Activated CD4-positive, alpha-beta memory T cell treated with anti-CD3 and anti-CD28 coated beads, Interleukin-2, amount 10 ng/mL, durations not matched to agents 7 days and 5 days (primary cell): ENCODE measurements at regions not wholly inside any gene's neighbourhood (a gene's known extent, or its start where the extent isn't known, plus 50 kb on each side); places are given as distances from the start of the nearest gene placed in this dataset.
A peak's percentile ranks its signal among the peaks of the same experiment; 100 is the strongest.

Experiments used
- CTCF ChIA-PET: fragments of 350-600 bp; sonication (Branson Sonifier 250); formaldehyde crosslinking; loops from one replicate; lab custom pipeline; 2021; ENCODE audit warnings: antibody characterized with exemption, inconsistent platforms; lab: Charles Lee
- POLR2A ChIA-PET: fragments of 350-600 bp; sonication (Branson Sonifier 250); formaldehyde crosslinking; loops from one replicate; lab custom pipeline; 2021; ENCODE audit warnings: antibody characterized with exemption; lab: Charles Lee
- DNase-seq: peaks from one replicate; pipeline ENCODE4 v3.0.0-alpha.2; 2020
- H3K27ac Mint-ChIP-seq: one replicate; pipeline ENCODE4 v1.8.0; 2021; ENCODE audit warnings: mild to moderate bottlenecking, mixed read lengths
- H3K27me3 Mint-ChIP-seq: one replicate; pipeline ENCODE4 v1.8.0; 2021; ENCODE audit warnings: mixed read lengths
- H3K36me3 Mint-ChIP-seq: one replicate; pipeline ENCODE4 v1.8.0; 2021; ENCODE audit warnings: low read depth, mixed read lengths
- H3K4me1 Mint-ChIP-seq: one replicate; pipeline ENCODE4 v1.8.0; 2021; ENCODE audit warnings: mixed read lengths
- H3K4me3 Mint-ChIP-seq: one replicate; pipeline ENCODE4 v1.8.0; 2021; ENCODE audit warnings: mild to moderate bottlenecking, mixed read lengths
- H3K9me3 Mint-ChIP-seq: one replicate; pipeline ENCODE4 v1.8.0; 2021; ENCODE audit warnings: mixed read lengths

- POLR2A ChIA-PET: interaction anchor here (0.8 to 9.5 kb wide), 15 partner anchors 10 to 78 kb away, joined by 3 to 78 read pairs (median 6); no protein-coding TSS in a partner anchor
- DNase-seq: no peak
- peaks cover 81% of the 10 kb centered on the region for H3K4me1 Mint-ChIP-seq
- CTCF ChIA-PET: interaction anchor here (0.7 to 3.9 kb wide), 9 partner anchors 10 to 79 kb away, joined by 3 to 30 read pairs (median 4); no protein-coding TSS in a partner anchor
- no peaks in the 10 kb centered on the region for H3K27me3 Mint-ChIP-seq
- no peak overlapping the region for H3K4me3 Mint-ChIP-seq
- peak overlapping the region; percentile 69 for H3K27ac Mint-ChIP-seq
- H3K9me3 Mint-ChIP-seq: no peaks in the 10 kb centered on the region
- H3K36me3 Mint-ChIP-seq: peaks cover 58% of the 10 kb centered on the region
These were observed 269.7 kb downstream of the SEC14L1 start for GRCh38 chr17:77410470-77410869.

DNA sequence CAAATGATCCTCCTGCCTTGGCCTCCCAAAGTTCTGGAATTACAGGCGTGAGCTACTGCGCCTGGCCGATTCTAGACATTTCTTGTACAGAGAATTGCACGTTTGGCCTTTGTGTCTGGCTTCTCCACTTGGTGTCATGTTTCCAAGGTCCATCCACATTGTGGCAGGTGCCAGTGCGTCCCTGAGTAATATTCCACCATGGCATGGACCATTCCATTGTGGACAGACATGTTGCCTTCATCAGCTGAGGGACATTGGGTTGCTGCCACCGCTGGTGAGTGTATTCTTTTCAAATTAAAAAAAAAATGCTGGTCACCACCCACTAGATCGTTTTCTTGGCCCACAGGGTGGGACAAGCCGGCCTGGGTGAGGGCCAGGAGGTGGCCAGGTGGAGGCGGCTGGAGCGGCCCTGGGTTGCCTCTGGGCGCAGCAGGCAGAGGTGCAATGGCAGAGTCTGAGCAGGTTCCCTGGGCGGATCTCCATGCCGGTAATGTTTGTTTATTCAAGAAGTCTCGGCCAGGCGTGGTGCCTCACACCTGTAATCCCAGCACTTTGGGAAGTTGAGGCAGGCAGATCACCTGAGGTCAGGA, 274.1 kb downstream of the SEC14L1 start:
- H3K4me1 Mint-ChIP-seq: peaks cover 66% of the 10 kb centered on the region
- ChIA-PET POLR2A (interaction anchor here (0.8 to 2.3 kb wide), 3 partner anchors 10 to 39 kb away, joined by 3 to 7 read pairs (median 4); no protein-coding TSS in a partner anchor), CTCF (interaction anchor here (0.7 to 1.5 kb wide), 4 partner anchors 13 to 324 kb away, joined by 4 to 5 read pairs (median 5); no protein-coding TSS in a partner anchor)
- H3K4me3 Mint-ChIP-seq: no peak overlapping the region
- H3K36me3 Mint-ChIP-seq: peaks cover 53% of the 10 kb centered on the region
- no peak overlapping the region for H3K27ac Mint-ChIP-seq
- DNase-seq: no peak
- no peaks in the 10 kb centered on the region for H3K9me3 Mint-ChIP-seq
- H3K27me3 Mint-ChIP-seq: no peaks in the 10 kb centered on the region

GRCh38 chr17:77416105-77416713, 275.4 kb downstream of the SEC14L1 start:
- Mint-ChIP-seq H3K27me3 (no peaks in the 10 kb centered on the region), H3K4me1 (peaks cover 66% of the 10 kb centered on the region), H3K4me3 (no peak overlapping the region), H3K36me3 (peaks cover 52% of the 10 kb centered on the region), H3K9me3 (no peaks in the 10 kb centered on the region), H3K27ac (no peak overlapping the region)
- ChIA-PET POLR2A (interaction anchor here (0.6 to 2.3 kb wide), 6 partner anchors 9 to 29 kb away, joined by 3 to 7 read pairs (median 4); no protein-coding TSS in a partner anchor), CTCF (interaction anchor here (0.8 to 1.5 kb wide), 3 partner anchors 14 to 34 kb away, joined by 3 to 6 read pairs (median 5); no protein-coding TSS in a partner anchor)
- no peak for DNase-seq

GRCh38 chr17:77417575-77417974, 276.8 kb downstream of the SEC14L1 start:
- H3K27ac Mint-ChIP-seq: no peak overlapping the region
- ChIA-PET POLR2A (no interaction called here), CTCF (no interaction called here)
- no peaks in the 10 kb centered on the region for H3K9me3 Mint-ChIP-seq
- H3K4me1 Mint-ChIP-seq: peaks cover 60% of the 10 kb centered on the region
- DNase-seq: no peak
- no peak overlapping the region for H3K4me3 Mint-ChIP-seq
- H3K27me3 Mint-ChIP-seq: no peaks in the 10 kb centered on the region
- H3K36me3 Mint-ChIP-seq: peaks cover 48% of the 10 kb centered on the region

GRCh38 chr17:77418609-77419008, 277.8 kb downstream of the SEC14L1 start:
- Mint-ChIP-seq H3K36me3 (peaks cover 38% of the 10 kb centered on the region), H3K9me3 (no peaks in the 10 kb centered on the region), H3K27me3 (no peaks in the 10 kb centered on the region), H3K4me3 (no peak overlapping the region), H3K4me1 (peaks cover 50% of the 10 kb centered on the region), H3K27ac (no peak overlapping the region)
- DNase-seq: no peak
- POLR2A ChIA-PET: interaction anchor here (0.7 to 4.1 kb wide), 4 partner anchors 9 to 56 kb away, joined by 3 to 22 read pairs (median 4); no protein-coding TSS in a partner anchor
- CTCF ChIA-PET: no interaction called here

DNA sequence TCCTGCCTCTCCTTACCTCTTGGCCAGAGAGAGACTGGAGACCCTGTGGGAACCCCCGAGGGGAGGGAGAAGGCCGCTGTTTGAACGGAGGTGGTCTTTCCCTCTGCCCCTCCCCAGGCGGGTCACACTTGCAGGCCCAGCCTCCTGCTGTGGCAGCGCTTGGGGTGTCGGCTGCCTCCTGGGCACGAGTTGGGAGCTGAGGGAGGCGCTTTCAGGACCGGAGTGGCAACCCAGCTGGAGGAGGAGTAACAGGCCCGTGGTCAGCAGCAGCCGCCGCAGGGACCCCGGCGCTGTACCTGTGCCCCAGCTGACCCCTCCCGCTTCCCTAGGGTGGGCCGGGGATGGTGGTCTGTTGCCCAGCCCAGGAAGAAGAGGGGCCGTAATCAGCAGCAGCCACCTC, 278.3 kb downstream of the SEC14L1 start:
- no peak overlapping the region for H3K27ac Mint-ChIP-seq
- no peak for DNase-seq
- ChIA-PET POLR2A (interaction anchor here (1.1 to 4.1 kb wide), 5 partner anchors 8 to 56 kb away, joined by 3 to 22 read pairs (median 5); no protein-coding TSS in a partner anchor), CTCF (no interaction called here)
- H3K9me3 Mint-ChIP-seq: no peaks in the 10 kb centered on the region
- H3K36me3 Mint-ChIP-seq: peaks cover 37% of the 10 kb centered on the region
- no peak overlapping the region for H3K4me3 Mint-ChIP-seq
- H3K4me1 Mint-ChIP-seq: peaks cover 52% of the 10 kb centered on the region
- H3K27me3 Mint-ChIP-seq: no peaks in the 10 kb centered on the region

DNA sequence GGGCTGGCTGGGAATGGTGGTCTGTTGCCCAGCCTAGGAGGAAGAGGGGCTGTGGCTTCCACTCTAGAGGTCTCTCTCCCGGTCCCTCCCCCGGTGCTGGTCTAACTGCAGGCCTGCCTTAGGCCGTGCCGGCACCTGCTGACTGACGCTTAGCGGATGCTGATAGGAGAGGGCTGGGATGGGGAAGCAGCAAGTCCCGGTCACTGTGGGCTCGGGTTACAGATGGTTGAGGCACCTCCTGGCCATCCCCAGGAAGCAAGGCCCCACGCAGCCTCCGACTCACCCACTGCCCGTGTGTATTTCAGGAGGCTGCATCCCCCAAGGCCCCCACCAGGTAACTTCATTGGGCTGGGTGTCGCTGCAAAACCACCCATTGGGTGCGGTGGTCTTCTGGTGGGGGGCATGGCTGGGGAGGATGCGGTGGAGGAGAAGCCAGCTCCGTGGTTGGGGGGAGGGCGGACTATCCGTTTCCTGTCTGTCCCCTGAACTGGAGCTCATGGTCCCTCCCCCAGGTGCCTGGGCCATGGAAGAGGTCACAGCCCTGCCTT, 278.9 kb downstream of the SEC14L1 start:
- no peak overlapping the region for H3K4me3 Mint-ChIP-seq
- no peak for DNase-seq
- H3K27ac Mint-ChIP-seq: no peak overlapping the region
- H3K4me1 Mint-ChIP-seq: peaks cover 52% of the 10 kb centered on the region
- H3K9me3 Mint-ChIP-seq: no peaks in the 10 kb centered on the region
- no peaks in the 10 kb centered on the region for H3K27me3 Mint-ChIP-seq
- ChIA-PET POLR2A (interaction anchor here (1.1 to 4.1 kb wide), 5 partner anchors 8 to 55 kb away, joined by 3 to 22 read pairs (median 5); no protein-coding TSS in a partner anchor), CTCF (interaction anchor here (2.7 to 3.8 kb wide), 2 partner anchors 10 to 19 kb away, joined by 13 to 18 read pairs; no protein-coding TSS in a partner anchor)
- H3K36me3 Mint-ChIP-seq: peaks cover 34% of the 10 kb centered on the region

DNA sequence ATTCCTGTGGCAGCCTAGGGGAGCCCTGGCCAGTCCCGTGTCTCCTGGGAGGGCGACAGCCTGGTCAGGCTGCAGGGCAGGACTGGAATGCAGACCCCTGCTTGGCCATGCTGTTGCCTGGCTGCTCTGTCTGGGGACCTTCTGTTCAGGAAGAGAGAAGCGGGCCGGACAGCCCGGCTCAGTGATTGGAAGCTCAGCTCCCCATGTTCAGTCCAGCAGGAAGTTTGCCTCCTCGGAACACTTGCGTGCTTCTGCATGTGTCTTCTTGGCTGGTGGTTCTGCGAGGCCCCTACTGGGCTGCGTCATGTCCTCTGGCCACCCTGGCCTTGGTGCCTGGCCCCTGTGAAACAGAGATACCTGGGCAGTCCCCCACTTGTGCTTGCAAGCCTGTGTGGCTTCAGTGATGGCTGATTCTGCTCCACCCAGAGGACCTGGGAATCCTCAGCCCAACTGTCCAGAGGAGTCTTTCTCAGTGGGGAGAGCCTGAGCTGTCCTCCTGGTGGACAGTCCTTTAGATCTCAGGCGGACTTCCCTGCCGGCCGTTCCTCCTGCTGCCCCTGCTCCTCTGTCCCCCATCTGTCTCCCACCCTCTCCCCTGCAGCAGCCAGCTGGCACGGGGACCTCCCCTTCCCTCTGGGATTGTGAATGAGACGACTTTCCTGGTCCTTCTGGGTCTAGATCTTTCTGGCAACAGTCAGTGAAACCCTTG, 279.5 kb downstream of the SEC14L1 start:
- no peak for DNase-seq
- ChIA-PET POLR2A (interaction anchor here (0.8 to 4.1 kb wide), 6 partner anchors 10 to 61 kb away, joined by 3 to 22 read pairs (median 8); no protein-coding TSS in a partner anchor), CTCF (interaction anchor here (0.8 to 3.8 kb wide), 3 partner anchors 9 to 20 kb away, joined by 3 to 18 read pairs (median 13); no protein-coding TSS in a partner anchor)
- H3K4me3 Mint-ChIP-seq: peak overlapping the region; percentile 51
- peaks cover 51% of the 10 kb centered on the region for H3K4me1 Mint-ChIP-seq
- H3K27ac Mint-ChIP-seq: peak overlapping the region; percentile 61
- H3K27me3 Mint-ChIP-seq: no peaks in the 10 kb centered on the region
- peaks cover 32% of the 10 kb centered on the region for H3K36me3 Mint-ChIP-seq
- no peaks in the 10 kb centered on the region for H3K9me3 Mint-ChIP-seq

- Mint-ChIP-seq H3K4me1 (peaks cover 50% of the 10 kb centered on the region), H3K4me3 (peak overlapping the region; percentile 51), H3K9me3 (no peaks in the 10 kb centered on the region), H3K27ac (peak overlapping the region; percentile 61), H3K27me3 (no peaks in the 10 kb centered on the region), H3K36me3 (peaks cover 27% of the 10 kb centered on the region)
- ChIA-PET POLR2A (interaction anchor here (0.8 to 4.1 kb wide), 7 partner anchors 9 to 60 kb away, joined by 3 to 22 read pairs (median 7); no protein-coding TSS in a partner anchor), CTCF (interaction anchor here (0.8 to 3.8 kb wide), 4 partner anchors 9 to 74 kb away, joined by 3 to 18 read pairs (median 10); no protein-coding TSS in a partner anchor)
- DNase-seq: peak; percentile 38
These were observed 280.2 kb downstream of the SEC14L1 start for GRCh38 chr17:77420804-77421629.

DNA sequence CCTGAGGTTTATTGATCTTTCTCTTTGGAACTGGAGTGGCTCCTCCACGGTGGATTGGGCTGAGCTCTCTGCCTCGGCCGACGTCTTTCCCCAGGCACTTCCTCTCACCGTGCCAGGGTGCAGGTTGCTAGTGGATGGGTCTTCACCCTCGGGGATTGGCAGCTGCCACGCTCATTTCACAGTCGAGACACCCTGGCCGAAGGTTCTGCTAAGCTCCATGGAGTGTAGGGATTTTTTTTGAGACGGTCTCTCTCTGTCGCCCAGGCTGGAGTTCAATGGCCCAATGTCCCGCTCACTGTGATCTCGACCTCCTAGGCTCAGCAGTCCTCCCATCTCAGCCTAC, 280.8 kb downstream of the SEC14L1 start:
- Mint-ChIP-seq H3K9me3 (no peaks in the 10 kb centered on the region), H3K4me1 (peaks cover 50% of the 10 kb centered on the region), H3K4me3 (no peak overlapping the region), H3K36me3 (peaks cover 24% of the 10 kb centered on the region), H3K27ac (peak overlapping the region; percentile 61), H3K27me3 (no peaks in the 10 kb centered on the region)
- DNase-seq: no peak
- ChIA-PET CTCF (interaction anchor here (1.0 to 3.8 kb wide), 3 partner anchors 8 to 73 kb away, joined by 6 to 18 read pairs (median 13); no protein-coding TSS in a partner anchor), POLR2A (interaction anchor here (1.2 to 4.1 kb wide), 6 partner anchors 8 to 22 kb away, joined by 3 to 22 read pairs (median 8); no protein-coding TSS in a partner anchor)

DNA sequence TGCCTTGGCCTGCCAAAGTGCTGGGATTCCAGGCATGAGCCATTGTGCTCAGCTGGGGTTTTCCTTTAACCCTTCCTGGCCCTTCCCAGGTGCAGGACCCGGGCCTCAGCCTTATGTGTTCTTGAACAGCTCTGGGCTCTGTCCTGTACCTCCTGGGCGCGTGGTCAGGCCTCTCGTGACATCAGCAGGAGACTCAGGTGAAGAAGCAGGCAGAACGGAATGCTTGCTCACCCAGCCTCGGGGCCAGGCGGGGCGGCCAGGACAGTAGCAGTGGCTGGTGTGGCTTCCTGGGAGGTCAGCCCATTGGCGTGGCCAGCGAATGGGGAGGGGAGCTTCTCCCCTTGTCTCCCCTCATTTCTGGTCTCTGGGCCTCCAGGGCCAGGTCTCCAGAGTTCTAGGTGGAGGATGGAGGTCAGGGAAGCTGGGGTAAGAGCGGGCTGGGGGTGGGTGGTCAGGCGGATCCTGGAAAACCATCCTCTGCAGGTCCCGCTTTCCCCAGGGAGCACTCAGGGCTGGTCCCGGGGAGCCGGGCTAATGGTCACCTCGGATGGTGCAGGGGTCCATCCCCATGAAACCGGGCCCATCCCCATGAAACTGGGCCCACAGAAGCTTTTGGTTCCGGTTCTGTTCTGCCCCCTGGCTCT, 281.5 kb downstream of the SEC14L1 start:
- POLR2A ChIA-PET: interaction anchor here (1.3 to 4.1 kb wide), 5 partner anchors 12 to 23 kb away, joined by 3 to 22 read pairs (median 10); no protein-coding TSS in a partner anchor
- Mint-ChIP-seq H3K27me3 (no peaks in the 10 kb centered on the region), H3K9me3 (no peaks in the 10 kb centered on the region), H3K4me1 (peaks cover 53% of the 10 kb centered on the region), H3K4me3 (no peak overlapping the region), H3K36me3 (peaks cover 26% of the 10 kb centered on the region), H3K27ac (no peak overlapping the region)
- DNase-seq: no peak
- CTCF ChIA-PET: interaction anchor here (2.7 to 3.8 kb wide), 2 partner anchors 8 to 22 kb away, joined by 13 to 18 read pairs; no protein-coding TSS in a partner anchor
